SIG-M5 treated with dmso at 0.1 percent for 504 hours (cell line): ENCODE measurements at regions not wholly inside any gene's neighbourhood (a gene's known extent, or its start where the extent isn't known, plus 50 kb on each side); places are given as distances from the start of the nearest gene placed in this dataset.
"Not testable (repeated sequence)": the region's sequence is repeated elsewhere in the genome, so short reads cannot be mapped to it uniquely, and the experiment has no call there.

Source experiments
- DNase-seq: peaks from one replicate; lab custom pipeline; 2025; ENCODE audit not compliant: unreplicated experiment; lab: John Stamatoyannopoulos, UW

DNA sequence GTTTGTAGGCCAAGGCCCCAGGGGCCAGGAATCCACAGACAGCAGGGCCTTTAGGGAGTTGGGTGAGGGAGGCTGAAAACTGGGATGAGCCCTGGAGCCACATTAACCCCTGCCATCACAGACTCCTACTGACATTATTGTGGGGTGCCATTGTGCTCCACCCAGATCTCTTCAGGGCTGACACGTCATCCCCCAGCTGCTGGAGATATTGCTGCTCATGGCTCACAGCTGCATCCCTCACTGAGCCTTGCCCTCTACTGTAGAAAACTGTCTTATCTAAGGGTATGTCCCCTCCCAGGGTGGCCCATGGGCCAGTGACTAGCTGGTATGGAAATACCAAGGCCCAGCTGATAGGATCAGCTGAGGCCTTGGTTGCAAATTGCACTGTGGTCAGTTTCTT is 87.3 kb upstream of the PRR23C start:
- DNase-seq = no peak

DNA sequence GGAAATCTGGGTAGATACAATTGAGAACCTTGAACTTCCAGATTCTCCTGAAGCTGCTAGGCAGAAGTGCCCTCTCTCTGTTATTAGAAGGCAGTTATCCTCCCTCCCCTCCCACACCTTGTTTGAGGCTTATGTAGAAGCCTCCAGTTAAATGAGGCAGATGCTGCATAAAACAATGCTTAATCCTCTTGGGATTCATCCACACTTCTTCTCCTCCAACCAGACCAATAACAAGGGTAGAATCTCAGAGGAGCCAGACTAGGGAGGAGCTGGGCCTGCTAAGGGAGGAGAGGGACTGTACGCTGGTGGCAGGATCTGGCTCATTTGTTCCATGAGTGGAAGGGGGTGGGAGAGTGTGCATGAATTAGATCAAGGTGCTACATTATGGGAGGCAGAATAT is 88.3 kb upstream of the PRR23C start:
- no peak for DNase-seq

DNA sequence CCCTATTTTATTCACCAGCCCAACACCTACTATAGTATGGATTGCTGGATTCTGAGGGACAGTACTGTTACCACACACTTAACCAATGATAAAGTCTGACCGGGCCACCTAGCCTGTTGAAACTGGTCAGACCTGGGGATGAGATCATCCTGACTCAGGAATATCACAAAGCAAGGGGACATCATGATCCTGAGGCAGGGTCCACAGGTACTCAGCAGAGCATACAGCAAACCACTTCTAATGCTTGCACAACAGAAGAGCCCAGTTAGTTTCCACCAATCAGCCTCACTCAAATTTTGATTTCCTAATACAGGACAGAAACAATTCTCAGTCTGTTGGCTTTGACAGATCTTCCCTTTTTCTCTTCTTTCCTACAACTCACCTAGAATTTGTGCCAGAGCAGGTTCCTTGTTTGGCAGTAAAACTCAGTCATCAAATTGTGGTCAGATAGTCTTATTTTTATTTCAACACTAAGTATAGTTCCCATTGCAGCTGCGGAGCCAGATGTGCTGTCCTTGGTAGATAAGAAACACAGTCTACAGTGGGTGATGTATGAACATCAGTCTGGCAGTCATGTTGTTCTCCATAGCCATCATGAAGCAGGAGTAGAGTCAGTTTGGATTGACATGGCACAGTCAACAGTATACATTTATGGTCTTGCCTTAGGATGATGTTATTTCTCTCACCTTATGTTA is 90.1 kb upstream of the PRR23C start:
- DNase-seq = no peak

DNA sequence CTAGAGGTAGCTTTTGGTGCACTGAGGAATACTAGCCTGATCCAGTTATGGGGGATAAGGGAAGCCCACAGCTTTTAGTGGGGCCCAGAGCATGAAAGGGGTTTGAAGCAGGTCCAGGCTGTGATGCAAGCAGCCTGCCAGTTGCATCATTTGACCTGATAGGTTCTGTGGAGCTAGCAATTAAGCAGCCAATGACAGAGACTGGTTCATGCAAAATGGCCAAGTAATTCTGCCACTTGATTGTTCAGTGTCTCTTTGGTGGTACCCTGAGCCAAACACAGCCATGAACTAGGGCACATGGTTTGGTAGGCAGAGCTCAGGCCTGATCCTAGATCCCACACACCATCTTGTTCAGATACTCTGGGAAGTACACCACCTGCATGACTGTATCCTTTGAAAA is 91.0 kb upstream of the PRR23C start:
- DNase-seq = no peak

DNA sequence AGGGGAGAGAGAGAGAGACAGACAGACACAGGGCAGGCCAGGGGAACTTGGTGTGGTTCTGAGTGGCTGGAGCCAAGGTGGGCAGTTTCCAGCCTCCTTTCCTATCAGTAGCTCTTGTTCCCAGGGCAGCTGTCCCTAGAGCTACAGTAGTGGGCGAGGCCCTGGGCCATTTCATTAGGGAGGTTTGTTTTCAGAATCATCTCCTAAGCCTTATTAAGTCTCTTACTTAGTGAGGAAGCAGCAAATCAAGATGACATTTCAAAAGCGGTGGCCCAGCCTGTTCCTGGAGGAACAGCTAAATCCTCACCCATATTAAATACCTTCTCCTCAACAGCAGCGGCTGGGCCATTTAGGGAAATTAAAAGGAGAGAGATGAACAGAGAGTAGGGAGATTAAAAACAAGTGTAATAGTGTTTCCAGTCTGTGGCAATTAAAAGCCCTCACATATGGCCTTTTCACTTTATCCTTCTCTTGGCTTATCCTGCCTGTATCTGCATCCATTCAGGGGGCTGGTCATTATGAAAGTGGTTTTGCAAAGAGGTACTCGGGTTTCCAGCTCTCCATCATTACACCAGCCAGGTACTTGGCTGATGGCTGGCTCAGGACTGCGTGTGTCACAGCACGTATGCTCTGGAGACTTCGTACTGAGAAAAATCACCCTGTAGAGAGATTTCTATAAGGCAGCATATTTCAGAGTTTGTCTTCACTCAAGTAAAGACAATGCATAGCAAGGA is 91.9 kb upstream of the PRR23C start:
- no peak for DNase-seq

DNA sequence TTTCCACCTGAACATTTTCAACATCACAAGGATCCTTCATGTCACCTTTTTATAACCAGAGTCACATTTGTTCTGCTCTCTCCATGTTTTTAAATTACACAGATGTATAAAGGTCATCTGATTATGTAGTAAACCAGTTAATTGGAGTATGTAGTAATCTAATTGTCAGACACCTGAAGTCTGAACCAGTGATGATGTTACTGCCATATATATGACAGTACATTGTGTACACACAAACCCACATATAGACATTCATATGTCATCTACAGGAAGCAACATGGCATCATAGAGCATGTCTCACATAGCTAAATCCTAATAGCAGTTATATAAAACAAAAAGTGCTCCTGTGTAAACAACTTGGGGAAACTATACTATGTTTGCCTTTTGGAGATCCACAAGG is 95.9 kb upstream of the PRR23C start:
- DNase-seq = no peak

DNA sequence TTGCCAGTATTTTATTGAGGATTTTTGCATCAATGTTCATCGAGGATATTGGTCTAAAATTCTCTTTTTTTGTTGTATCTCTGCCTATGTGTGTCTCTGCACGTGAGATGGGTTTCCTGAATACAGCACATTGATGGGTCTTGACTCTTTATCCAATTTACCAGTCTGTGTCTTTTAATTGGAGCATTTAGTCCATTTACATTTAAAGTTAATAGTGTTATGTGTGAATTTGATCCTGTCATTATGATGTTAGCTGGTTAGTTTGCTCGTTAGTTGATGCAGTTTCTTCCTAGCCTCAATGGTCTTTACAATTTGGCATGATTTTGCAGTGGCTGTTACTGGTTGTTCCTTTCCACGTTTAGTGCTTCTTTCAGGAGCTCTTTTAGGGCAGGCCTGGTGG is 101.3 kb upstream of the PRR23C start:
- DNase-seq = not testable (repeated sequence)

DNA sequence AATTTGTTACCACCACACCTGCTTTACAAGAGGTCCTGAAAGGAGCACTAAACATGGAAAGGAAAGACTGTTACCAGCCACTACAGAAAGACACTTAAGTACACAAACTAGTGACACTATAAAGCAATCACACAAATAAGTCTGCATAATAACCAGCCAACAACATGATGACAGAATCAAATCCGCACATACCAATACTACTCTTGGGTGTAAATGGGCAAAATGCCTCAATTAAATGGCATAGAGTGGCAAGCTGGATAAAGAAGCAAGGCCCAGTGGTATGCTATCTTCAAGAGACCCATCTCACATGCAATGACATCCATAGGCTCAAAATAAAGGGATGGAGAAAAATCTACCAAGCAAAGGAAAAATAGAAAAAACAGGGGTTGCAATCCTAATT is 106.8 kb upstream of the PRR23C start:
- no peak for DNase-seq

DNA sequence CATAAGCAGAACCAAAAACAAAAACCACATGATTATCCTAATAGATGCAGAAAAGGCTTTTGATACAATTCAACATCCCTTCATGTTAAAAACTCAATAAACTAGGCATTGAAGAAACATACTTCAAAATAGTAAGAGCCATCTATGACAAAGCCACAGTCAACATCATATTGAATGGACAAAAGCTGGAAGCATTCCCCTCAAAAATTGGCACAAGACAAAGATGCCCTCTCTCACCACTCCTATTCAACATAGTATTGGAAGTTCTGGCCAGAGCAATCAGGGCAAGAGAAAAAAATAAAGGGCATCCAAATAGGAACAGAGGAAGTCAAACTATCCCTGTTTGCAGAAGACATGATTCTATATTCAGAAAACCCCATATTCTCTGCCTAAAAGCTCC is 108.7 kb upstream of the PRR23C start:
- DNase-seq = not testable (repeated sequence)

DNA sequence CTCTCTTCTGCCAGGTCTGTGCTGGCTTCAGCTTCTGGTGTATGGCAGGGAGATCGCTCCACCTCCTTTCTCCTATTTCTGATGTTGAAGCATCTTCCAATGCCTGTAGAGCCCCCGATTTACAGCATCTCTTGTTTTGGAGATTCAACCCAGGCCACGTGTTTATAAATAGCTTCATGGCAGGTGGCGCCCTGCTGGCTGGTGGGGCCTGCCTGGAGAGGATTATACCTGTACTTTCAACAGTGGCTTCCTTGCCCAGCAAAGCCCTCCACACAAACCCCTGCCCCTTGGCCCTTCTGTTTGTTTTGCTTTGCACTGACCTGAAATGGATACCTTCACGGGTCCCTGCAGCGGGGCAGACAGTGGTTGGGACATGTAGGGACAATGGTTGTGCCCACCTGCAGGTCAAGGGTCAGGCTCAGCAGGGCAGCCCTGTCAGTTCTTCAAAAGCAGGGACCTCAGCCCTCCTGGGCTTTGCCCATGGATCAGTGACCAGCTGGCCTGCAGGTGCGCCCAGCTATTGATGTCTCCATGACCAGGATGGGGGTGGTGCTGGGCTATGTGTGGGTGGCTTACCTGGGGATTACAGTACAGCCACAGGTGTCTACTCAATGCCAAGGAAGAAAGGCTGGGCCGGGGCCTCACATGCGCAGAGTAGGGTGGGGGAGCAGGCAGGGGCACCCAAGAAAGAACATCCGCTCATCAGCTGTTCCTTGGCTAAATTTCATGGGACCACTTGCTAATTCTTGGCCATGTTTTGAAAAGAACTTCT is 112.7 kb upstream of the PRR23C start:
- DNase-seq = no peak

DNA sequence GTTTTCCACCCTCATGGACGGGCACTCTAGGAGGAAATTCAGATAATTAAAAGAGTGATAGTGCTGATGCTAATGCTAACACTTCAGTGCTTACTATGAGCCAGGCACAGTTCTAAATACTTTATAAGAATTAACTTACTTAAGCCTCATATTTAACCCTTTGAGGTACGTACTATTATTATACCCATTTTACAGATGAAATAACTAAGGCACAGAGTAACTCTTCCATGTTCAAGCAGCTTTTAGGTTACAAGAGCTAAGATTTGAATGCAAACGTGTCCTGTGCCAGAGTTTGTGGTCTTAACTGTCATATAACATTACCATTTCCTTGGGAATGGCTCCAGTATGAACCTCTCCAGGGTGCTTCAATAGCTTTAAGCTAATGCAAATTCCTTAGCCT is 114.7 kb upstream of the PRR23C start:
- DNase-seq = no peak

DNA sequence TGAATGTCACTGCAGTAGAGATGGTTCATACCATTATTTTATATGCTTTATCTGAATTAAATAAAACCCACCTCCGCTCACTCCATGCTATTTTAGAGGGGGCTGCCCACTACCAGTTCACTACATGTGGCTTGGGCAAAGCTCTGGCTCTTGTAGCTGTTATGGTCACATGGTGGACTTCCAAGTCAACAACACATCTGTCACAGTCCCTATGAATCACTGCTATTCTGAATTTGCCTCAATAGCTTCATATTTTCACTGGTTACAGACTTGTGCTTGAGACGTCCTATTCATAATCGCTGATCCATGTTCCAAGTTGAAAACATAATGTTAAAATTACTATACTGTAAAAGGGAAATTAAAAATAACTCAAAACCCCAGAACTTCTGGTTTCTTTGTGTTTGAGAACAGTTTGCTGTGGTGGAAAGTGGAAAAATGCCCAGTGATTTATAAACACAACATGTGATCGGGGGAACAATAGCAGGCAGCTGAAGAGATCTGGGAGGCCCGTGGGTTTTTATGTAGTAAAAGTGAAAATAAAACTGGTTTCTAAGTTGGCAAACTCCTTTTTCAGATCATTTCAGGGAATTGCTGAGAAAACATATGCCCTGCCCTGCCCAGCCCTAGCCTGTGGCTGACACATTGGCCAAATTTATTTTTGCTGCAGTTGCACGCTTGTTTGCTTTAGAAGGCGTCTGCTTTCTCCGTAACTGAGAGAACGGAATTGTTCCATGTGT is 128.8 kb upstream of the PRR23C start:
- no peak for DNase-seq

DNA sequence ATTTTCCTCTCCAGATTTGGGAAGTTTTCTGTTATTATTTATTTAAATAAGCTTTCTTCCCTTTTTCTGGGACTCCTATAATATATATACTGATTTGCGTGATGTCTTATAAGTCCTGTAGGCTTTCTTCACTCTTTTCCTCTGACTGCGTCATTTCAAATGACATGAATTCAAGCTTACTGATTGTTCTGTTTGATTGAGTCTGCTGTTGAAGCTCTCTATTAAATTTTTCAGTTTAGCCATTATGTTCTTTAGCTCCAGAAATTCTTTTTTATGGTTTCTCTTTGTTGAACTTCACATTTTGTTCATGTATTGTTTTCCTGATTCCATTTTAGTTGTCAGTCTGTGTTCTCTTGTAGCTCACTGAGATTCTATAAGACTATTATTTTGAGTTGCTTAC is 135.8 kb upstream of the PRR23C start:
- no peak for DNase-seq

DNA sequence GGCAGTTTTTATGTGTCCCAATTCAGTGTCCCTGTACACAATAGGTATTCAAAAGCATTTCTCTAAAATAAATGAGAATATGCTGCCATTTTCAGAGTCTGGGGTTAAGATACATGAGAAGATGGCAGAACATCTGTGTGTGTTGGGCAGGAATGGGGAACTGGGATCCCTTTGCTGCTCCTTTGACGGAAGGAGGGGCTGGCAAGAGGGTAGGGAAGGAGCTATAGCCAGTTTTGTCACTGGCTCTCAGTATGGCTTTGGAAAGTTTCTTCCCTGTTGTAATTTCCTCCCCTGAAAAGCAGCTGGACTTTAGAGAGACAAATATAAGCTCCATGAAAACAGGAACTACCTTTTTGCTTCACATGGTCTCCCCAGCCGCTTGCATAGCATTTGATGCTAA is 137.5 kb upstream of the PRR23C start:
- DNase-seq = no peak

DNA sequence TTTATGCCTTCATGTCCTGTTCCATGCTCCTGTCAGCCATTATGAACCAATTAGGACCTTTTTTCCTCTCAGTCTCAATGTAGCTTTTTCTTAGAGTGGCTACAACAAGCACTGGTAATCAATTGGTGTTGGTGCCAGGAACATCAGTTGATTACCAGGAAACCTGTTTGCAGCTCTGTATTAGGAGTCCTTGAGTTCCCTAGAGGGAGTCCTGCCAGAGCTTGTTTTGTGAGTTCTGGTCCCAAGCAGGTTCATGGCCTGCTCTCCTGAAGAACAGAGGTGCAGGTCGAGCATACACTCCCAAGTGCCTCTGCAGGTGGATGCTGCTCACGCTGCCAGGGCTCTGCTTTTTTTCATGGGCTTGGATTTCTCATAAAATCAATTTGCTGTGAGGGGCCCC is 137.9 kb upstream of the PRR23C start:
- DNase-seq = no peak

DNA sequence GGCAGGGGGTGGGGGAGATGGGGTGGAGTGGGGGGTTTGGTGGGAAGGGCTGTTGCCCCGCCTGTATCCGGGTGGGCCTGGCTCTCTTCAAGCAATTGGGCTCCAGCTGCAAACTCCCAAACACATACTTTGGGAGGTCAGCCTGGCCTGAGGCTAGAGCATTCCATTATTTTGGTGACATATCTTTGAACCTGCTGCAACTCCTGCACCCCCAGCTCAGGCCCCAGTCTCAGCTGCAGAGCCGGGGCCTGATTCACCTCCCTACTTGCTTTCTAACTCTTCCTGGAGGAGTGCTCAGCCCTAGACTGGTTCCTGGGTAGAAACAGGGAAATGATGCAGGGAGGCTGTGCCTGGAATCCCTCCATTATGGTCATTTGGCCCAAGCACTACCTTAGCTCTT is 140.8 kb upstream of the PRR23C start:
- no peak for DNase-seq

DNA sequence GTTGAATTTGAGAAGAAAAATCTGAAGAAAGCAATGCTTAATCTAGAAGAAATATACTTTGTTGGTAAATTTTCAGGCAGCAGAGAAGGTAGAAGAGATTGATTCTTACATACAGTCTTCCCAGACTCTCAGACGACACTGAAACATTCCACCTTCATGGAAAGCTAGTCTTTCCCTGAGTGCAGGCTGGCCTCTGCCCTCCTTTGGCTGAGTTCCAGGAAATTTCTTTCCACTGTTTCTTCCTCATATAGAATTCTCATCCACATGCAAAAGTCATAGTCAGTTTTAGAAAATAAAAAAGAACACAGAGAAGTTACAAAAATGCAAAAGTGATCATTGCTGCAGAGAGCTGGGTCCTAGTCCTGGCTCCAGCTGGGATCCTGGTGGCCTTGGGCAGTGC is 142.5 kb upstream of the PRR23C start:
- no peak for DNase-seq

DNA sequence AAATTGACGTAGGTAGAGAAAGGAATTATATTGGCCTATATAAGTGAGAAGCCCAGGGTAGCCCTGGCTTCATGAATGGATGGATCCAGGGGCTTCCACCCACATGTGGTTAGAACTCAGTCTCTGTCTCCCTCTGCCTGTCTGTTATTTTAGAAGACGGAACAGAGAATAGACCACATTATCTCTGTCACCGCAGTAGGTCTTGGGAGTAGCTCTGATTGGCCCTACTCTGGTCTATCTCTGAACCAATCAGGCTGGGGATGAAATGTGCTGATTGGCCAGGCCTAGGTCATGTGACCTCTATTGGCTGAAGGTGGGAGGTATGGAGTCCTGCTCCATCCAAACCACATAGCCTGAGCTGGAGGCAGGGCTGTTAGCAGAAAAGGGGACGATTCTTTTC is 143.0 kb upstream of the PRR23C start:
- no peak for DNase-seq

DNA sequence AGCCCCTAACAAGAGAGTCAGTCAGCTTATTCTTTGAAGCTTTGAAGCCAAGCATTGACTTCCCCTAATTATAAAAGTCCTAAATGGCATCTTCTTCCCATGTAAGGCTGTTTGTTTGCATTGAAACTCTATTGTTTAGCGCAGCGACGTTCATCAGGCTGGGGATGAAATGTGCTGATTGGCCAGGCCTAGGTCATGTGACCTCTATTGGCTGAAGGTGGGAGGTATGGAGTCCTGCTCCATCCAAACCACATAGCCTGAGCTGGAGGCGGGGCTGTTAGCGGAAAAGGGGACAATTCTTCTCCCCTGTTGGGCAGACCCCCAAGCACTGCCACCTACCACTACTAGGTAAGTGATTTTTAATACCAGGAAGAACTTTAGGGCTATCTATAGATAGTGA is 145.3 kb upstream of the PRR23C start:
- DNase-seq = no peak

DNA sequence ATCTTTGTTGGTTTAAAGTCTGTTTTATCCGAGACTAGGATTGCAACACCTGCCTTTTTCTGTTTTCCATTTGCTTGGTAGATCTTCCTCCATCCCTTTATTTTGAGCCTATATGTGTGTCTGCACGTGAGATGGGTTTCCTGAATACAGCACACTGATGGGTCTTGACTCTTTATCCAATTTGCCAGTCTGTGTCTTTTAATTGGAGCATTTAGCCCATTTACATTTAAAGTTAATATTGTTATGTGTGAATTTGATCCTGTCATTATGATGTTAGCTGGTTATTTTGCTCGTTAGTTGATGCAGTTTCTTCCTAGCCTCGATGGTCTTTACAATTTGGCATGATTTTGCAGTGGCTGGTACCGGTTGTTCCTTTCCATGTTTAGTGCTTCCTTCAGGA is 149.4 kb upstream of the MRPS22 start:
- not testable (repeated sequence) for DNase-seq

DNA sequence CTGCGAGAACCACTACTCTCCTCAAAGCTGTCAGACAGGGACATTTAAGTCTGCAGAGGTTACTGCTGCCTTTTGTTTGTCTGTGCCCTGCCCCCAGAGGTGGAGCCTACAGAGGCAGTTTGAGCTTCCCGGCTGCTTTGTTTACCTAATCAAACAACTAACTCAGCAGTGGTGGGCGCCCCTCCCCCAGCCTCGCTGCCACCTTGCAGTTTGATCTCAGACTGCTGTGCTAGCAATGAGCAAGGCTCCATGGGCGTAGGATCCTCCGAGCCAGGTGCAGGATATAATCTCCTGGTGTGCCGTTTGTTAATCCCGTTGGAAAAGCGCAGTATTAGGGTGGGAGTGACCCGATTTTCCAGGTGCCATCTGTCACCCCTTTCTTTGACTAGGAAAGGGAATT is 147.7 kb upstream of the MRPS22 start:
- not testable (repeated sequence) for DNase-seq
